ES-I3 (cell line): ENCODE measurements at regions not wholly inside any gene's neighbourhood (a gene's known extent, or its start where the extent isn't known, plus 50 kb on each side); places are given as distances from the start of the nearest gene placed in this dataset.

Experiments used
- H3K36me3 ChIP-seq: 2 replicates; pipeline ENCODE4 v1.6.1; 2013; ENCODE audit warnings: mild to moderate bottlenecking, low read length, control low read depth, moderate library complexity; ENCODE audit not compliant: insufficient read depth
- H3K4me1 ChIP-seq: 2 replicates; pipeline ENCODE4 v1.6.1; 2013; ENCODE audit warnings: mild to moderate bottlenecking, control low read depth, low read length; ENCODE audit not compliant: insufficient read depth
- H3K9ac ChIP-seq: 2 replicates; pipeline ENCODE4 v1.6.1; 2013; ENCODE audit warnings: low read depth, mild to moderate bottlenecking, low read length, moderate library complexity
- H3K9me3 ChIP-seq: 2 replicates; pipeline ENCODE4 v1.6.1; 2013; ENCODE audit warnings: mild to moderate bottlenecking, low read length, moderate library complexity; ENCODE audit not compliant: control insufficient read depth, insufficient read depth

GRCh38 chr12:66733321-66733720, 54.4 kb upstream of the GRIP1 start:
- no peak overlapping the region for H3K9ac ChIP-seq
- no peaks in the 10 kb centered on the region for H3K36me3 ChIP-seq
- H3K4me1 ChIP-seq = peaks cover 3% of the 10 kb centered on the region; the same call in 1 of the 2 replicates
- no peaks in the 10 kb centered on the region for H3K9me3 ChIP-seq

- Histone ChIP-seq H3K36me3 (no peaks in the 10 kb centered on the region), H3K9ac (no peak overlapping the region), H3K9me3 (no peaks in the 10 kb centered on the region), H3K4me1 (peaks cover 3% of the 10 kb centered on the region; the same call in 1 of the 2 replicates)
Observed at GRCh38 chr12:66733839-66734238, 55.0 kb upstream of the GRIP1 start.

- no peaks in the 10 kb centered on the region for H3K9me3 ChIP-seq
- H3K9ac ChIP-seq = no peak overlapping the region
- H3K36me3 ChIP-seq = no peaks in the 10 kb centered on the region
- H3K4me1 ChIP-seq = peaks cover 3% of the 10 kb centered on the region; the same call in 1 of the 2 replicates
Observed at GRCh38 chr12:66735275-66735674, 56.4 kb upstream of the GRIP1 start.

GRCh38 chr12:66736931-66737330, 58.1 kb upstream of the GRIP1 start:
- H3K36me3 ChIP-seq = no peaks in the 10 kb centered on the region
- no peak overlapping the region for H3K9ac ChIP-seq
- peaks cover 3% of the 10 kb centered on the region; the same call in 1 of the 2 replicates for H3K4me1 ChIP-seq
- no peaks in the 10 kb centered on the region for H3K9me3 ChIP-seq

GRCh38 chr12:66739266-66739665, 60.4 kb upstream of the GRIP1 start:
- Histone ChIP-seq H3K36me3 (no peaks in the 10 kb centered on the region), H3K9me3 (no peaks in the 10 kb centered on the region), H3K9ac (no peak overlapping the region), H3K4me1 (no peaks in the 10 kb centered on the region)

GRCh38 chr12:66739940-66740651, 61.2 kb upstream of the GRIP1 start:
- H3K36me3 ChIP-seq = no peaks in the 10 kb centered on the region
- no peaks in the 10 kb centered on the region for H3K4me1 ChIP-seq
- no peak overlapping the region for H3K9ac ChIP-seq
- H3K9me3 ChIP-seq = no peaks in the 10 kb centered on the region

- H3K36me3 ChIP-seq = no peaks in the 10 kb centered on the region
- no peak overlapping the region for H3K9ac ChIP-seq
- no peaks in the 10 kb centered on the region for H3K9me3 ChIP-seq
- no peaks in the 10 kb centered on the region for H3K4me1 ChIP-seq
Observed at GRCh38 chr12:66740732-66741131, 61.9 kb upstream of the GRIP1 start.

- H3K4me1 ChIP-seq = no peaks in the 10 kb centered on the region; the same call in 1 of the 2 replicates
- H3K9me3 ChIP-seq = no peaks in the 10 kb centered on the region
- no peak overlapping the region for H3K9ac ChIP-seq
- no peaks in the 10 kb centered on the region for H3K36me3 ChIP-seq
Observed at GRCh38 chr12:66741919-66742318, 63.0 kb upstream of the GRIP1 start.

- Histone ChIP-seq H3K4me1 (no peaks in the 10 kb centered on the region; the same call in 1 of the 2 replicates), H3K36me3 (no peaks in the 10 kb centered on the region), H3K9ac (no peak overlapping the region), H3K9me3 (no peaks in the 10 kb centered on the region)
Observed at GRCh38 chr12:66742508-66743367, 63.9 kb upstream of the GRIP1 start.

- Histone ChIP-seq H3K4me1 (no peaks in the 10 kb centered on the region; the same call in 1 of the 2 replicates), H3K36me3 (no peaks in the 10 kb centered on the region), H3K9me3 (no peaks in the 10 kb centered on the region), H3K9ac (no peak overlapping the region)
Observed at GRCh38 chr12:66744461-66744860, 65.6 kb upstream of the GRIP1 start.

GRCh38 chr12:66744956-66745383, 66.1 kb upstream of the GRIP1 start:
- no peaks in the 10 kb centered on the region; the same call in 1 of the 2 replicates for H3K4me1 ChIP-seq
- H3K36me3 ChIP-seq = no peaks in the 10 kb centered on the region
- no peak overlapping the region for H3K9ac ChIP-seq
- H3K9me3 ChIP-seq = no peaks in the 10 kb centered on the region

- Histone ChIP-seq H3K9me3 (no peaks in the 10 kb centered on the region), H3K9ac (no peak overlapping the region), H3K4me1 (no peaks in the 10 kb centered on the region; the same call in 1 of the 2 replicates), H3K36me3 (no peaks in the 10 kb centered on the region)
Observed at GRCh38 chr12:66746489-66747201, 67.8 kb upstream of the GRIP1 start.

- H3K36me3 ChIP-seq = no peaks in the 10 kb centered on the region
- H3K9me3 ChIP-seq = no peaks in the 10 kb centered on the region
- H3K9ac ChIP-seq = no peak overlapping the region
Observed at GRCh38 chr12:66751432-66752113, 72.7 kb upstream of the GRIP1 start.

GRCh38 chr12:66753810-66754209, 74.9 kb upstream of the GRIP1 start:
- no peaks in the 10 kb centered on the region for H3K36me3 ChIP-seq
- no peak overlapping the region for H3K9ac ChIP-seq
- no peaks in the 10 kb centered on the region for H3K4me1 ChIP-seq
- no peaks in the 10 kb centered on the region for H3K9me3 ChIP-seq

More at GRCh38 chr12:66751432-66752113, 72.7 kb upstream of the GRIP1 start:
- no peaks in the 10 kb centered on the region for H3K4me1 ChIP-seq
